Mammary epithelial cell (primary cell): ENCODE measurements at regions not wholly inside any gene's neighbourhood (a gene's known extent, or its start where the extent isn't known, plus 50 kb on each side); places are given as distances from the start of the nearest gene placed in this dataset.

ENCODE experiments used
- EZH2 ChIP-seq: IDR thresholded peaks from 2 replicates; pipeline ENCODE4 v1.6.1; 2012; ENCODE audit warnings: low read length, inconsistent platforms, borderline replicate concordance
- TF ChIP-seq, protein P1 (sequence below), 2 donors: IDR thresholded peaks in 1 of 2; conservative IDR thresholded peaks in 1 of 2; 2 replicates each; pipeline ENCODE4 v1.5.1; 2011 to 2012; ENCODE audit warnings: inconsistent platforms in 2 of 2, low read length in 2 of 2, mild to moderate bottlenecking in 2 of 2, control low read depth in 1 of 2, low read depth in 1 of 2; ENCODE audit not compliant: insufficient read depth in 1 of 2; ENCODE audit errors: extremely low read depth in 1 of 2

DNA sequence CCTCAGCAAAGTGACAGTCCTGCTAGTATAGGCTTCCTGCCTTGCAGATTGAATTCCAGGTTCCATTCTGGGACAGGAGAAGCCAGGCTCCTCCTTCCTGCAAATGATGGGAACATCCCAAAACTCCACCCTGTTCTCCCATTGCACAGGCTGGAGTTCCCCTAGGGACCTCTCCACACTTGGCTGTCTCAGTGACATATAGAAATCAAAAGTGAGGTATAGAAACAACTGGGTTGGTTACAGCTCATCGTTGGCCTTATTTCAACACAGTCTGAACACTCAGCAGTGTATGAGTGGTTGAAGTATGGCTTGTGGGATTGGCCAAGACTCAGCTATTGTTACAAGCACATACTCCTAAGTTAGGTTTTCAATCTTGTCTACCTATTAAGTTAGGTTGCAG is 157.8 kb upstream of the FTMT start:
- TF ChIP-seq, protein P1, sequence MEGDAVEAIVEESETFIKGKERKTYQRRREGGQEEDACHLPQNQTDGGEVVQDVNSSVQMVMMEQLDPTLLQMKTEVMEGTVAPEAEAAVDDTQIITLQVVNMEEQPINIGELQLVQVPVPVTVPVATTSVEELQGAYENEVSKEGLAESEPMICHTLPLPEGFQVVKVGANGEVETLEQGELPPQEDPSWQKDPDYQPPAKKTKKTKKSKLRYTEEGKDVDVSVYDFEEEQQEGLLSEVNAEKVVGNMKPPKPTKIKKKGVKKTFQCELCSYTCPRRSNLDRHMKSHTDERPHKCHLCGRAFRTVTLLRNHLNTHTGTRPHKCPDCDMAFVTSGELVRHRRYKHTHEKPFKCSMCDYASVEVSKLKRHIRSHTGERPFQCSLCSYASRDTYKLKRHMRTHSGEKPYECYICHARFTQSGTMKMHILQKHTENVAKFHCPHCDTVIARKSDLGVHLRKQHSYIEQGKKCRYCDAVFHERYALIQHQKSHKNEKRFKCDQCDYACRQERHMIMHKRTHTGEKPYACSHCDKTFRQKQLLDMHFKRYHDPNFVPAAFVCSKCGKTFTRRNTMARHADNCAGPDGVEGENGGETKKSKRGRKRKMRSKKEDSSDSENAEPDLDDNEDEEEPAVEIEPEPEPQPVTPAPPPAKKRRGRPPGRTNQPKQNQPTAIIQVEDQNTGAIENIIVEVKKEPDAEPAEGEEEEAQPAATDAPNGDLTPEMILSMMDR (conservative IDR thresholded peaks at IDR 0.05 in 1 of 2, IDR thresholded peaks at IDR 0.05 in 1 of 2; ENCODE audit: extremely low read depth in 1 of 2, insufficient read depth in 1 of 2, low read depth in 1 of 2, low read length in 2 of 2) = no peak
- no peak for TF ChIP-seq EZH2
